ENCODE measurements at regions not wholly inside any gene's neighbourhood (a gene's known extent, or its start where the extent isn't known, plus 50 kb on each side); places are given as distances from the start of the nearest gene placed in this dataset.

DNA sequence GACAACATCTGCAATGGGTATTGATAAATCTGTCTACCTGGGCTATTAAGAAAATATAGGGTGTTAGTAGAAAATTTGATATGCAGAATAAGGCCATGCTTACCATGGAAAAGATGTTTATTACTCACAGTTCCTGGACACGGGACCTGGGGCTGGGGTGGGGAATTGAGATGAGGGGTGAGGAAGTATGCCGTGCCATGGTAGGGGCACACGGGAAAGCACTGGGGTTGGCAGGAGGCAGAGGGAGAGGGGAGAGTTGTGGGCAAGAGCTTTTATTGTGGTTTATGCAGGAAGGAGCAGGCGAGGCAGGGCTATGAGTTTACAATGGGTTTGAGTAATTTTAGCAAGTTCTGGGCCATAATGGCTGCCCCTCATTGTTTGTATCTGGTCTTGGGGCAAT, 493.8 kb downstream of the SIPA1L2 start:
- no peak for TF ChIP-seq GATA2 (IDR thresholded peaks at IDR 0.05; ENCODE audit: low read depth, low read length)
- no peak for TF ChIP-seq GATA3 (IDR thresholded peaks at IDR 0.05; ENCODE audit: low read depth, low read length)

All from SH-SY5Y (cell line).